SU-DHL-6 (cell line): ENCODE measurements at regions not wholly inside any gene's neighbourhood (a gene's known extent, or its start where the extent isn't known, plus 50 kb on each side); places are given as distances from the start of the nearest gene placed in this dataset.

Experiments used
- EZH2phosphoT487 ChIP-seq: fragments of 200-600 bp; sonication (generic), shearing (Covaris generic); conservative IDR thresholded peaks from 2 replicates; pipeline ENCODE4 v1.6.1; 2018; ENCODE audit warnings: mild to moderate bottlenecking, antibody characterized with exemption, low read length, moderate library complexity, mixed read lengths
- TF ChIP-seq, protein P1 (sequence below): fragments of 200-600 bp; sonication (generic); IDR thresholded peaks from one replicate; pipeline ENCODE4 v1.5.1; 2017; ENCODE audit warnings: antibody characterized with exemption, mild to moderate bottlenecking, low read length, moderate library complexity; ENCODE audit not compliant: insufficient read depth, poor library complexity, severe bottlenecking

DNA sequence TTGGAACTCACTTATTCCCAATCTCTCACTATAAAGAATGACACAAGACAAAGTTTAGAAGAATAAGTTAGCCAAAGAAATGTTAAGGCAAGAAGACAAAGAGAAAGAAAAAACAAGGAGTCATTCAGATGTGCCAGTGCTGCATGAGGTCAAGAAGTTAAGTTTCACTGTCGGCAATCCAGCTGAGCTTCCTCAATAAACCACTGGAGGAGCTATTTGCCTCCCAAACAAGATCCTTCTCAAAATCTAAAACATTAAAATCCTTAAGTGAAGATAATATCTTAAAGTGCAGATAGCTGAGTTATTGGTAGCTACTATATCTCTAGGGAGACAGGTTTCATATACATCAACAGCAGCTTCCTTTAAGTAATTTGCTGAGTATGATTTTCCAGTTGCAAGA, 512.3 kb downstream of the HDGFL1 start:
- no peak for TF ChIP-seq EZH2phosphoT487
- TF ChIP-seq, protein P1, sequence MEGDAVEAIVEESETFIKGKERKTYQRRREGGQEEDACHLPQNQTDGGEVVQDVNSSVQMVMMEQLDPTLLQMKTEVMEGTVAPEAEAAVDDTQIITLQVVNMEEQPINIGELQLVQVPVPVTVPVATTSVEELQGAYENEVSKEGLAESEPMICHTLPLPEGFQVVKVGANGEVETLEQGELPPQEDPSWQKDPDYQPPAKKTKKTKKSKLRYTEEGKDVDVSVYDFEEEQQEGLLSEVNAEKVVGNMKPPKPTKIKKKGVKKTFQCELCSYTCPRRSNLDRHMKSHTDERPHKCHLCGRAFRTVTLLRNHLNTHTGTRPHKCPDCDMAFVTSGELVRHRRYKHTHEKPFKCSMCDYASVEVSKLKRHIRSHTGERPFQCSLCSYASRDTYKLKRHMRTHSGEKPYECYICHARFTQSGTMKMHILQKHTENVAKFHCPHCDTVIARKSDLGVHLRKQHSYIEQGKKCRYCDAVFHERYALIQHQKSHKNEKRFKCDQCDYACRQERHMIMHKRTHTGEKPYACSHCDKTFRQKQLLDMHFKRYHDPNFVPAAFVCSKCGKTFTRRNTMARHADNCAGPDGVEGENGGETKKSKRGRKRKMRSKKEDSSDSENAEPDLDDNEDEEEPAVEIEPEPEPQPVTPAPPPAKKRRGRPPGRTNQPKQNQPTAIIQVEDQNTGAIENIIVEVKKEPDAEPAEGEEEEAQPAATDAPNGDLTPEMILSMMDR, result no peak
